OCI-LY3 (cell line): ENCODE measurements at regions not wholly inside any gene's neighbourhood (a gene's known extent, or its start where the extent isn't known, plus 50 kb on each side); places are given as distances from the start of the nearest gene placed in this dataset.

ENCODE experiments used
- CTCF ChIP-seq: fragments of 200-600, 300-600 bp; sonication (generic); IDR thresholded peaks from 2 replicates; pipeline ENCODE4 v1.5.1; 2014; ENCODE audit warnings: antibody characterized with exemption, low read length, low read depth
- EZH2phosphoT487 ChIP-seq: fragments of 200-600 bp; shearing (Covaris generic); IDR thresholded peaks from 2 replicates; pipeline ENCODE4 v1.6.1; 2018; ENCODE audit warnings: antibody characterized with exemption, mixed run types, low read depth

- no peak for TF ChIP-seq CTCF
- TF ChIP-seq EZH2phosphoT487 = no peak
Measured at GRCh38 chr10:78312197-78313047, 278.8 kb downstream of the RPS24 start.
